IMR-90 (cell line): ENCODE measurements at regions not wholly inside any gene's neighbourhood (a gene's known extent, or its start where the extent isn't known, plus 50 kb on each side); places are given as distances from the start of the nearest gene placed in this dataset.

Experiments
- ATAC-seq: fragments of 200-7000 bp; cut with Tn5 transposase; 2 replicates; pipeline ENCODE4 v1.9.1; 2020; ENCODE audit warnings: low read depth, mild to moderate bottlenecking, moderate library complexity
- BruUV-seq: library from RNA; stranded (reverse); fragments of 400-500 nt; replicated peaks from 2 replicates; lab custom pipeline; 2021; lab: Mats Ljungman, UMichigan
- CTCF ChIA-PET: fragments of 300-600 bp; formaldehyde crosslinking; extraction: SDS; loops from one replicate; lab custom pipeline; 2021; ENCODE audit warnings: antibody characterized with exemption; lab: Yijun Ruan, JAX
- POLR2A ChIA-PET: fragments of 300-600 bp; sonication (Branson Sonifier 250); formaldehyde crosslinking; loops from one replicate; lab custom pipeline; 2022; ENCODE audit warnings: antibody characterized with exemption; ENCODE audit not compliant: unreplicated experiment; lab: Charles Lee
- DNase-seq: peaks from one replicate; pipeline ENCODE4 v3.0.0; 2013
- H2AFZ ChIP-seq: replicated peaks from 2 replicates; pipeline ENCODE3; 2013; ENCODE audit warnings: low read length, mild to moderate bottlenecking; ENCODE audit not compliant: poor library complexity
- H2AK5ac ChIP-seq: 2 replicates; pipeline ENCODE4 v1.6.1; 2013; ENCODE audit warnings: low read depth, low read length, inconsistent platforms
- H2AK9ac ChIP-seq: replicated peaks from 2 replicates; pipeline ENCODE3; 2013; ENCODE audit warnings: mild to moderate bottlenecking, low read depth, low read length, moderate library complexity; ENCODE audit not compliant: poor library complexity
- H2BK120ac ChIP-seq: 2 replicates; pipeline ENCODE4 v1.6.1; 2013; ENCODE audit warnings: low read depth, low read length, inconsistent platforms
- H2BK15ac ChIP-seq: 3 replicates; pipeline ENCODE4 v1.6.1; 2013; ENCODE audit warnings: low read depth, low read length, inconsistent platforms
- H2BK20ac ChIP-seq: 2 replicates; pipeline ENCODE4 v1.6.1; 2013; ENCODE audit warnings: low read depth, mild to moderate bottlenecking, inconsistent platforms, low read length, moderate library complexity
- H2BK5ac ChIP-seq: 2 replicates; pipeline ENCODE4 v1.6.1; 2013; ENCODE audit warnings: mild to moderate bottlenecking, low read depth, low read length, inconsistent platforms; ENCODE audit not compliant: poor library complexity, severe bottlenecking
- H3K14ac ChIP-seq: replicated peaks from 2 replicates; pipeline ENCODE4 v1.6.1; 2013; ENCODE audit warnings: low read depth, low read length, inconsistent platforms
- H3K18ac ChIP-seq: 2 replicates; pipeline ENCODE4 v1.6.1; 2013; ENCODE audit warnings: low read depth, low read length, control low read depth
- H3K23ac ChIP-seq: 2 replicates; pipeline ENCODE4 v1.6.1; 2013; ENCODE audit warnings: low read depth, low read length, inconsistent platforms
- H3K27ac ChIP-seq: 2 replicates; pipeline ENCODE4 v1.5.1; 2013; ENCODE audit warnings: mild to moderate bottlenecking, control low read depth, low read length; ENCODE audit not compliant: insufficient read depth
- H3K27me3 ChIP-seq: 2 replicates; pipeline ENCODE4 v1.6.1; 2013; ENCODE audit warnings: low read length; ENCODE audit not compliant: control insufficient read depth, insufficient read depth
- H3K36me3 ChIP-seq: 2 replicates; pipeline ENCODE4 v1.6.1; 2013; ENCODE audit warnings: low read length, mixed read lengths; ENCODE audit not compliant: control insufficient read depth, insufficient read depth
- H3K4ac ChIP-seq: 2 replicates; pipeline ENCODE4 v1.6.1; 2013; ENCODE audit warnings: low read depth, low read length, inconsistent platforms
- H3K4me1 ChIP-seq: 2 replicates; pipeline ENCODE4 v1.6.1; 2013; ENCODE audit warnings: low read length, mixed read lengths; ENCODE audit not compliant: control insufficient read depth, insufficient read depth
- H3K4me2 ChIP-seq: 2 replicates; pipeline ENCODE4 v1.6.1; 2013; ENCODE audit warnings: low read depth, mild to moderate bottlenecking, control low read depth, low read length, moderate library complexity
- H3K4me3 ChIP-seq: 2 replicates; pipeline ENCODE4 v1.5.1; 2013; ENCODE audit warnings: low read depth, mild to moderate bottlenecking, control low read depth, low read length, moderate library complexity; ENCODE audit not compliant: insufficient read depth
- H3K56ac ChIP-seq: 2 replicates; pipeline ENCODE4 v1.6.1; 2013; ENCODE audit warnings: low read length, inconsistent platforms; ENCODE audit not compliant: insufficient read depth; ENCODE audit errors: extremely low read depth
- H3K79me1 ChIP-seq, 2 experiments: 2 replicates each; pipeline ENCODE4 v1.6.1; 2013; ENCODE audit warnings: low read length in 2 of 2, inconsistent platforms in 1 of 2, low read depth in 1 of 2
- H3K9ac ChIP-seq: 2 replicates; pipeline ENCODE4 v1.6.1; 2013; ENCODE audit warnings: low read depth, low read length, control low read depth
- H3K9me1 ChIP-seq: 2 replicates; pipeline ENCODE4 v1.6.1; 2013; ENCODE audit warnings: low read length, inconsistent platforms; ENCODE audit not compliant: insufficient read depth
- H3K9me3 ChIP-seq: 2 replicates; pipeline ENCODE4 v1.6.1; 2013; ENCODE audit warnings: low read length; ENCODE audit not compliant: control insufficient read depth, insufficient read depth
- H4K20me1 ChIP-seq: 2 replicates; pipeline ENCODE4 v1.6.1; 2013; ENCODE audit warnings: low read length, inconsistent platforms; ENCODE audit not compliant: insufficient read depth
- H4K5ac ChIP-seq: 2 replicates; pipeline ENCODE4 v1.6.1; 2013; ENCODE audit warnings: mild to moderate bottlenecking, low read depth, low read length, control low read depth
- H4K8ac ChIP-seq, 2 experiments: 2 replicates each; pipeline ENCODE4 v1.6.1; 2013; ENCODE audit warnings: low read depth in 2 of 2, low read length in 2 of 2, control low read depth in 1 of 2, inconsistent platforms in 1 of 2
- H4K91ac ChIP-seq: 2 replicates; pipeline ENCODE4 v1.6.1; 2013; ENCODE audit warnings: low read depth, low read length, inconsistent platforms; ENCODE audit not compliant: insufficient read depth
- BHLHE40 ChIP-seq: fragments of 150-350 bp; IDR thresholded peaks from 2 replicates; pipeline ENCODE4 v1.6.1; 2016; ENCODE audit warnings: mild to moderate bottlenecking, low read depth, low read length
- CEBPB ChIP-seq: IDR thresholded peaks from 2 replicates; pipeline ENCODE4 v1.6.1; 2012; ENCODE audit warnings: low read depth, low read length, improper control_type of control experiment
- CHD1 ChIP-seq: IDR thresholded peaks from 2 replicates; pipeline ENCODE4 v1.6.1; 2012; ENCODE audit warnings: low read depth, low read length, improper control_type of control experiment
- FOS ChIP-seq: fragments of 150-350 bp; IDR thresholded peaks from 2 replicates; pipeline ENCODE4 v1.6.1; 2016; ENCODE audit warnings: low read depth, low read length
- MAFK ChIP-seq: IDR thresholded peaks from 2 replicates; pipeline ENCODE4 v1.6.1; 2012; ENCODE audit warnings: low read depth, low read length, improper control_type of control experiment
- MAZ ChIP-seq: IDR thresholded peaks from 2 replicates; pipeline ENCODE4 v1.6.1; 2012; ENCODE audit warnings: low read depth, mild to moderate bottlenecking, low read length, improper control_type of control experiment, moderate library complexity, borderline replicate concordance
- NFE2L2 ChIP-seq: fragments of 150-350 bp; IDR thresholded peaks from 2 replicates; pipeline ENCODE4 v1.6.1; 2016; ENCODE audit warnings: low read depth, mild to moderate bottlenecking, low read length
- POLR2A ChIP-seq: IDR thresholded peaks from 2 replicates; pipeline ENCODE4 v1.6.1; 2012; ENCODE audit warnings: mild to moderate bottlenecking, low read depth, low read length
- RAD21 ChIP-seq: IDR thresholded peaks from 2 replicates; pipeline ENCODE4 v1.6.1; 2012; ENCODE audit warnings: low read length, improper control_type of control experiment
- RCOR1 ChIP-seq: IDR thresholded peaks from 2 replicates; pipeline ENCODE4 v1.6.1; 2012; ENCODE audit warnings: mild to moderate bottlenecking, low read length, improper control_type of control experiment; ENCODE audit not compliant: insufficient replicate concordance
- RFX5 ChIP-seq: IDR thresholded peaks from 2 replicates; pipeline ENCODE4 v1.8.0; 2012; ENCODE audit warnings: low read depth, mild to moderate bottlenecking, low read length, moderate library complexity
- SMC3 ChIP-seq: fragments of 150-350 bp; IDR thresholded peaks from 2 replicates; pipeline ENCODE4 v1.6.1; 2016; ENCODE audit warnings: low read depth, mild to moderate bottlenecking, antibody characterized with exemption, low read length, moderate library complexity
- WGBS, 2 experiments: methylation state at CpG; one replicate each; pipeline versions ENCODE4 v1.1.5 to v1.1.7; 2013; ENCODE audit warnings: missing lambda C conversion rate in 2 of 2; ENCODE audit not compliant: insufficient read length in 1 of 2; ENCODE audit errors: extremely low coverage in 2 of 2; 5-methylcytosine and 5-hydroxymethylcytosine counted together
- dilution Hi-C: fragments of 300-500 bp; cut with HindIII; formaldehyde crosslinking; loops from one replicate; pipeline ENCODE4 v1.14.3; 2018; ENCODE audit warnings: low sequenced_read_pairs; ENCODE audit not compliant: unreplicated experiment
- in situ Hi-C: fragments of 300-500 bp; cut with MboI; formaldehyde crosslinking; loops from 3 replicates; pipeline ENCODE4 v1.14.3; 2019; ENCODE audit warnings: low sequenced_read_pairs, inconsistent platforms, mixed read lengths
- intact Hi-C: fragments of 100-400 bp; cut with micrococcal nuclease; formaldehyde crosslinking; loops from 2 replicates; pipeline ENCODE4 v1.10.0; 2022
- TF ChIP-seq, protein P1 (sequence below): conservative IDR thresholded peaks from 2 replicates; pipeline ENCODE4 v1.5.1; 2012; ENCODE audit warnings: mild to moderate bottlenecking, low read depth, low read length, improper control_type of control experiment
- TF ChIP-seq, protein P2 (sequence below): fragments of 150-350 bp; IDR thresholded peaks from 2 replicates; pipeline ENCODE4 v1.6.1; 2016; ENCODE audit warnings: low read depth, mild to moderate bottlenecking, low read length, moderate library complexity, borderline replicate concordance
- TF ChIP-seq, protein P3 (sequence below): fragments of 150-350 bp; IDR thresholded peaks from 2 replicates; pipeline ENCODE4 v1.6.1; 2017; ENCODE audit warnings: mild to moderate bottlenecking, antibody characterized with exemption, low read length, low read depth

- no peak overlapping the region for H2BK120ac ChIP-seq
- WGBS, 2 experiments = no CpG with 5 or more reads among the region's 1 CpG
- no peak overlapping the region for H3K9ac ChIP-seq
- DNase-seq (no peak), ATAC-seq (no peak)
- H3K27ac ChIP-seq = no peak overlapping the region
- no peak overlapping the region for H2BK20ac ChIP-seq
- no peaks in the 10 kb centered on the region for H3K79me1 ChIP-seq
- H4K5ac ChIP-seq = no peak overlapping the region
- TF ChIP-seq, protein P1, sequence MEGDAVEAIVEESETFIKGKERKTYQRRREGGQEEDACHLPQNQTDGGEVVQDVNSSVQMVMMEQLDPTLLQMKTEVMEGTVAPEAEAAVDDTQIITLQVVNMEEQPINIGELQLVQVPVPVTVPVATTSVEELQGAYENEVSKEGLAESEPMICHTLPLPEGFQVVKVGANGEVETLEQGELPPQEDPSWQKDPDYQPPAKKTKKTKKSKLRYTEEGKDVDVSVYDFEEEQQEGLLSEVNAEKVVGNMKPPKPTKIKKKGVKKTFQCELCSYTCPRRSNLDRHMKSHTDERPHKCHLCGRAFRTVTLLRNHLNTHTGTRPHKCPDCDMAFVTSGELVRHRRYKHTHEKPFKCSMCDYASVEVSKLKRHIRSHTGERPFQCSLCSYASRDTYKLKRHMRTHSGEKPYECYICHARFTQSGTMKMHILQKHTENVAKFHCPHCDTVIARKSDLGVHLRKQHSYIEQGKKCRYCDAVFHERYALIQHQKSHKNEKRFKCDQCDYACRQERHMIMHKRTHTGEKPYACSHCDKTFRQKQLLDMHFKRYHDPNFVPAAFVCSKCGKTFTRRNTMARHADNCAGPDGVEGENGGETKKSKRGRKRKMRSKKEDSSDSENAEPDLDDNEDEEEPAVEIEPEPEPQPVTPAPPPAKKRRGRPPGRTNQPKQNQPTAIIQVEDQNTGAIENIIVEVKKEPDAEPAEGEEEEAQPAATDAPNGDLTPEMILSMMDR = no peak
- TF ChIP-seq RCOR1 (no peak), BHLHE40 (no peak), FOS (no peak), MAFK (no peak), MAZ (no peak), RAD21 (no peak), CHD1 (no peak), RFX5 (no peak), SMC3 (no peak), POLR2A (no peak), CEBPB (no peak), NFE2L2 (no peak)
- TF ChIP-seq, protein P2, sequence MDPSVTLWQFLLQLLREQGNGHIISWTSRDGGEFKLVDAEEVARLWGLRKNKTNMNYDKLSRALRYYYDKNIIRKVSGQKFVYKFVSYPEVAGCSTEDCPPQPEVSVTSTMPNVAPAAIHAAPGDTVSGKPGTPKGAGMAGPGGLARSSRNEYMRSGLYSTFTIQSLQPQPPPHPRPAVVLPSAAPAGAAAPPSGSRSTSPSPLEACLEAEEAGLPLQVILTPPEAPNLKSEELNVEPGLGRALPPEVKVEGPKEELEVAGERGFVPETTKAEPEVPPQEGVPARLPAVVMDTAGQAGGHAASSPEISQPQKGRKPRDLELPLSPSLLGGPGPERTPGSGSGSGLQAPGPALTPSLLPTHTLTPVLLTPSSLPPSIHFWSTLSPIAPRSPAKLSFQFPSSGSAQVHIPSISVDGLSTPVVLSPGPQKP = no peak
- TF ChIP-seq, protein P3, sequence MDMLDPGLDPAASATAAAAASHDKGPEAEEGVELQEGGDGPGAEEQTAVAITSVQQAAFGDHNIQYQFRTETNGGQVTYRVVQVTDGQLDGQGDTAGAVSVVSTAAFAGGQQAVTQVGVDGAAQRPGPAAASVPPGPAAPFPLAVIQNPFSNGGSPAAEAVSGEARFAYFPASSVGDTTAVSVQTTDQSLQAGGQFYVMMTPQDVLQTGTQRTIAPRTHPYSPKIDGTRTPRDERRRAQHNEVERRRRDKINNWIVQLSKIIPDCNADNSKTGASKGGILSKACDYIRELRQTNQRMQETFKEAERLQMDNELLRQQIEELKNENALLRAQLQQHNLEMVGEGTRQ = no peak
- H2AK9ac ChIP-seq = no peak overlapping the region
- ChIA-PET CTCF (no interaction called here), POLR2A (no interaction called here)
- no peaks in the 10 kb centered on the region for H4K20me1 ChIP-seq
- H3K9me1 ChIP-seq = no peaks in the 10 kb centered on the region
- no peak overlapping the region for H3K18ac ChIP-seq
- no peak overlapping the region for H3K56ac ChIP-seq
- dilution Hi-C loops (no loop called here), in situ Hi-C loops (no loop called here), intact Hi-C loops (no loop called here)
- no peak overlapping the region for H2BK15ac ChIP-seq
- no peak overlapping the region for H4K8ac ChIP-seq
- no peaks in the 10 kb centered on the region for H3K4me1 ChIP-seq
- 0 out of 2 replicates have a peak, but pooled peaks cover 6% of the 10 kb centered on the region for H3K9me3 ChIP-seq
- H3K14ac ChIP-seq = no peak overlapping the region
- H2AFZ ChIP-seq = no peak overlapping the region
- H4K91ac ChIP-seq = no peak overlapping the region
- no peak overlapping the region for H3K4me3 ChIP-seq
- H3K4ac ChIP-seq = no peak overlapping the region
- H3K4me2 ChIP-seq = no peak overlapping the region
- no TSS peak for BruUV-seq
- H3K27me3 ChIP-seq = no peaks in the 10 kb centered on the region
- H2BK5ac ChIP-seq = no peak overlapping the region
- no peaks in the 10 kb centered on the region for H3K36me3 ChIP-seq
- no peak overlapping the region for H2AK5ac ChIP-seq
- H3K23ac ChIP-seq = no peak overlapping the region
These were observed 554.0 kb downstream of the ARAP2 start for GRCh38 chr4:35690271-35690670.
